ENCODE measurements at regions not wholly inside any gene's neighbourhood (a gene's known extent, or its start where the extent isn't known, plus 50 kb on each side); places are given as distances from the start of the nearest gene placed in this dataset.

- Mint-ChIP-seq H3K4me1 (peaks cover 8% of the 10 kb centered on the region), H3K36me3 (no peaks in the 10 kb centered on the region), H3K4me3 (no peak overlapping the region), H3K9me3 (no peaks in the 10 kb centered on the region), H3K27ac (no peak overlapping the region), H3K27me3 (ENCODE audit: low read depth) (no peaks in the 10 kb centered on the region)
- TF ChIP-seq ZBTB21 (CRISPR knock-in tag; IDR thresholded peaks at IDR 0.05; ENCODE audit: borderline replicate concordance) = no peak
- TF ChIP-seq TEAD1 (CRISPR knock-in tag; IDR thresholded peaks at IDR 0.05) = no peak
- TF ChIP-seq, protein P1, sequence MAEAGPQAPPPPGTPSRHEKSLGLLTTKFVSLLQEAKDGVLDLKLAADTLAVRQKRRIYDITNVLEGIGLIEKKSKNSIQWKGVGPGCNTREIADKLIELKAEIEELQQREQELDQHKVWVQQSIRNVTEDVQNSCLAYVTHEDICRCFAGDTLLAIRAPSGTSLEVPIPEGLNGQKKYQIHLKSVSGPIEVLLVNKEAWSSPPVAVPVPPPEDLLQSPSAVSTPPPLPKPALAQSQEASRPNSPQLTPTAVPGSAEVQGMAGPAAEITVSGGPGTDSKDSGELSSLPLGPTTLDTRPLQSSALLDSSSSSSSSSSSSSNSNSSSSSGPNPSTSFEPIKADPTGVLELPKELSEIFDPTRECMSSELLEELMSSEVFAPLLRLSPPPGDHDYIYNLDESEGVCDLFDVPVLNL (CRISPR knock-in tag; IDR thresholded peaks at IDR 0.05; ENCODE audit: borderline replicate concordance, low read depth) = no peak
- TF ChIP-seq RORB (CRISPR knock-in tag; IDR thresholded peaks at IDR 0.05) = no peak
- TF ChIP-seq SMAD4 (CRISPR knock-in tag; IDR thresholded peaks at IDR 0.05) = no peak
- no peak for TF ChIP-seq CREB1 (CRISPR knock-in tag; IDR thresholded peaks at IDR 0.05)
- no peak for TF ChIP-seq GTF2I (CRISPR knock-in tag; conservative IDR thresholded peaks at IDR 0.05)
- TF ChIP-seq, protein P2, sequence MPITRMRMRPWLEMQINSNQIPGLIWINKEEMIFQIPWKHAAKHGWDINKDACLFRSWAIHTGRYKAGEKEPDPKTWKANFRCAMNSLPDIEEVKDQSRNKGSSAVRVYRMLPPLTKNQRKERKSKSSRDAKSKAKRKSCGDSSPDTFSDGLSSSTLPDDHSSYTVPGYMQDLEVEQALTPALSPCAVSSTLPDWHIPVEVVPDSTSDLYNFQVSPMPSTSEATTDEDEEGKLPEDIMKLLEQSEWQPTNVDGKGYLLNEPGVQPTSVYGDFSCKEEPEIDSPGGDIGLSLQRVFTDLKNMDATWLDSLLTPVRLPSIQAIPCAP (CRISPR knock-in tag; IDR thresholded peaks at IDR 0.05) = no peak
- ATAC-seq (no peak), DNase-seq (ENCODE audit: low spot score) (no peak)
- CTCF ChIA-PET = no interaction called here
- POLR2A ChIA-PET = no interaction called here
These were observed 302.8 kb upstream of the RASA1 start for GRCh38 chr5:86964889-86965288.

GRCh38 chr5:86968301-86968753 lies 299.4 kb upstream of the RASA1 start:
- ChIA-PET CTCF (interaction anchor here (0.5 to 3.2 kb wide), 14 partner anchors 15 to 1780 kb away, joined by 3 to 71 read pairs (median 4); no protein-coding TSS in a partner anchor), POLR2A (no interaction called here)
- DNase-seq (ENCODE audit: low spot score) = no peak
- peak; percentile 38; the same call in 1 of the 2 replicates for ATAC-seq
- no peak for TF ChIP-seq SMAD4 (CRISPR knock-in tag; IDR thresholded peaks at IDR 0.05)
- no peak for TF ChIP-seq IRF2 (CRISPR knock-in tag; IDR thresholded peaks at IDR 0.05; ENCODE audit: borderline replicate concordance, low read depth)
- no peak for TF ChIP-seq ZNF317 (CRISPR knock-in tag; IDR thresholded peaks at IDR 0.05; ENCODE audit: borderline replicate concordance, low read depth)
- TF ChIP-seq, protein P1 (CRISPR knock-in tag; IDR thresholded peaks at IDR 0.05; ENCODE audit: borderline replicate concordance, low read depth) = no peak
- TF ChIP-seq, protein P3, sequence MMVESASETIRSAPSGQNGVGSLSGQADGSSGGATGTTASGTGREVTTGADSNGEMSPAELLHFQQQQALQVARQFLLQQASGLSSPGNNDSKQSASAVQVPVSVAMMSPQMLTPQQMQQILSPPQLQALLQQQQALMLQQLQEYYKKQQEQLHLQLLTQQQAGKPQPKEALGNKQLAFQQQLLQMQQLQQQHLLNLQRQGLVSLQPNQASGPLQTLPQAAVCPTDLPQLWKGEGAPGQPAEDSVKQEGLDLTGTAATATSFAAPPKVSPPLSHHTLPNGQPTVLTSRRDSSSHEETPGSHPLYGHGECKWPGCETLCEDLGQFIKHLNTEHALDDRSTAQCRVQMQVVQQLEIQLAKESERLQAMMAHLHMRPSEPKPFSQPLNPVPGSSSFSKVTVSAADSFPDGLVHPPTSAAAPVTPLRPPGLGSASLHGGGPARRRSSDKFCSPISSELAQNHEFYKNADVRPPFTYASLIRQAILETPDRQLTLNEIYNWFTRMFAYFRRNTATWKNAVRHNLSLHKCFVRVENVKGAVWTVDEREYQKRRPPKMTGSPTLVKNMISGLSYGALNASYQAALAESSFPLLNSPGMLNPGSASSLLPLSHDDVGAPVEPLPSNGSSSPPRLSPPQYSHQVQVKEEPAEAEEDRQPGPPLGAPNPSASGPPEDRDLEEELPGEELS (CRISPR knock-in tag; IDR thresholded peaks at IDR 0.05) = no peak
- no peak for TF ChIP-seq HMGXB4 (CRISPR knock-in tag; IDR thresholded peaks at IDR 0.05)
- no peak for TF ChIP-seq HMGA2 (CRISPR knock-in tag; IDR thresholded peaks at IDR 0.05)
- H3K4me3 Mint-ChIP-seq = no peak overlapping the region
- peaks cover 8% of the 10 kb centered on the region for H3K4me1 Mint-ChIP-seq
- H3K36me3 Mint-ChIP-seq = no peaks in the 10 kb centered on the region
- no peaks in the 10 kb centered on the region for H3K9me3 Mint-ChIP-seq
- no peaks in the 10 kb centered on the region for H3K27me3 Mint-ChIP-seq (ENCODE audit: low read depth)
- 0 out of 2 replicates have a peak overlapping the region, but pooled peaks have one; percentile 27 for H3K27ac Mint-ChIP-seq

GRCh38 chr5:86970361-86970760 lies 297.3 kb upstream of the RASA1 start:
- ChIA-PET POLR2A (no interaction called here), CTCF (interaction anchor here (1.0 to 1.5 kb wide), 2 partner anchors 43 to 90 kb away, joined by 3 to 5 read pairs; no protein-coding TSS in a partner anchor)
- Mint-ChIP-seq H3K27ac (no peak overlapping the region), H3K4me3 (no peak overlapping the region), H3K27me3 (ENCODE audit: low read depth) (no peaks in the 10 kb centered on the region), H3K36me3 (no peaks in the 10 kb centered on the region), H3K4me1 (peaks cover 8% of the 10 kb centered on the region), H3K9me3 (no peaks in the 10 kb centered on the region)
- no peak for ATAC-seq
- TF ChIP-seq PRDM15 (CRISPR knock-in tag; IDR thresholded peaks at IDR 0.05) (no peak), RORB (CRISPR knock-in tag; IDR thresholded peaks at IDR 0.05) (no peak)
- no peak for DNase-seq (ENCODE audit: low spot score)
